Vagina (tissue), 2 donors: ENCODE measurements at regions not wholly inside any gene's neighbourhood (a gene's known extent, or its start where the extent isn't known, plus 50 kb on each side); places are given as distances from the start of the nearest gene placed in this dataset.

Source experiments
- CTCF ChIP-seq, 3 experiments: fragments of 450-650 bp in 2 of 3; fragments of 200-600 bp in 1 of 3; sonication (generic) in 1 of 3; IDR thresholded peaks; one replicate each; pipeline ENCODE4 v1.5.1; 2017 to 2019; ENCODE audit warnings: antibody characterized with exemption in 3 of 3, mild to moderate bottlenecking in 2 of 3, moderate library complexity in 2 of 3
- POLR2A ChIP-seq, 2 donors: fragments of 450-650 bp; IDR thresholded peaks; one replicate each; pipeline ENCODE4 v1.6.1; 2017; ENCODE audit warnings: antibody characterized with exemption in 2 of 2, mild to moderate bottlenecking in 2 of 2, moderate library complexity in 2 of 2

GRCh38 chr20:10800288-10800687 lies 126.5 kb upstream of the JAG1 start:
- TF ChIP-seq POLR2A (IDR thresholded peaks at IDR 0.05) (no peak), CTCF (IDR thresholded peaks at IDR 0.05) (no peak)
